K562 (cell line): ENCODE measurements at regions not wholly inside any gene's neighbourhood (a gene's known extent, or its start where the extent isn't known, plus 50 kb on each side); places are given as distances from the start of the nearest gene placed in this dataset.

Source experiments
- ATAC-seq: fragments of 200-7000 bp; cut with Tn5 transposase; 3 replicates; pipeline ENCODE4 v1.9.1; 2020; ENCODE audit warnings: moderate library complexity
- BruUV-seq: library from RNA; stranded (reverse); fragments of 400-500 nt; replicated peaks from 2 replicates; lab custom pipeline; 2021; lab: Mats Ljungman, UMichigan
- CTCF ChIA-PET: fragments of 300-600 bp; formaldehyde crosslinking; extraction: SDS; loops from one replicate; lab custom pipeline; 2021; ENCODE audit warnings: low intra/inter-chr PET ratio; lab: Yijun Ruan, JAX
- POLR2A ChIA-PET: fragments of 300-600, 350-650 bp; sonication (Branson Sonifier 250); formaldehyde crosslinking; extraction: SDS; loops from one replicate; lab custom pipeline; 2021; ENCODE audit warnings: antibody characterized with exemption, inconsistent platforms; lab: Yijun Ruan, JAX
- DNase-seq, 4 experiments: peaks; one replicate each; pipeline versions ENCODE4 v3.0.0 to v3.0.0-alpha.2; 2011 to 2018; ENCODE audit warnings: low spot score in 3 of 4, mixed read lengths in 3 of 4; ENCODE audit errors: extremely low read depth in 1 of 4
- FAIRE-seq: peaks from 2 replicates; lab custom pipeline; 2011; peaks lifted over from hg19 to GRCh38; lab: Jason Lieb, UNC
- H2AFZ ChIP-seq: 2 replicates; pipeline ENCODE4 v1.6.0; 2011; ENCODE audit warnings: low read depth, low read length, control low read depth, inconsistent platforms
- H3K27ac ChIP-seq: fragments of 200-600 bp; 3 replicates; pipeline ENCODE4 v1.8.0; 2011; ENCODE audit warnings: low read depth, mild to moderate bottlenecking, control low read depth, inconsistent platforms, low read length, moderate library complexity, mixed read lengths; ENCODE audit errors: extremely low read depth
- H3K27me3 ChIP-seq, 2 experiments: fragments of 300-600 bp in 1 of 2; 2 replicates in 1 of 2; 3 replicates in 1 of 2; pipeline versions ENCODE4 v1.6.0 to v1.8.0; 2011; ENCODE audit warnings: inconsistent platforms in 2 of 2, low read length in 2 of 2, mild to moderate bottlenecking in 1 of 2, mixed read lengths in 1 of 2, moderate library complexity in 1 of 2; ENCODE audit not compliant: control insufficient read depth in 2 of 2, insufficient read depth in 2 of 2
- H3K36me3 ChIP-seq: fragments of 300-600 bp; 3 replicates; pipeline ENCODE4 v1.8.0; 2011; ENCODE audit warnings: mild to moderate bottlenecking, low read length, inconsistent platforms; ENCODE audit not compliant: control insufficient read depth, insufficient read depth
- H3K4me1 ChIP-seq, 2 experiments: fragments of 200-600 bp in 1 of 2; replicated peaks in 1 of 2; 2 replicates in 1 of 2; 3 replicates in 1 of 2; pipeline versions ENCODE4 v1.5.1 to v1.8.0; 2011; ENCODE audit warnings: inconsistent platforms in 2 of 2, low read length in 2 of 2, mild to moderate bottlenecking in 1 of 2, mixed read lengths in 1 of 2, moderate library complexity in 1 of 2; ENCODE audit not compliant: control insufficient read depth in 2 of 2, insufficient read depth in 2 of 2
- H3K4me2 ChIP-seq: 2 replicates; pipeline ENCODE4 v1.6.1; 2011; ENCODE audit warnings: low read length, control low read depth, inconsistent platforms, mixed read lengths; ENCODE audit not compliant: insufficient read depth
- H3K4me3 ChIP-seq: fragments of 200-600 bp; sonication (generic), shearing (Covaris generic); 2 replicates; pipeline ENCODE4 v1.5.1; 2016; ENCODE audit warnings: control low read depth, inconsistent platforms
- H3K79me2 ChIP-seq: fragments of 200-600 bp; 3 replicates; pipeline ENCODE4 v1.8.0; 2011; ENCODE audit warnings: low read length, inconsistent platforms; ENCODE audit not compliant: control insufficient read depth, insufficient read depth
- H3K9ac ChIP-seq, 2 experiments: 2 replicates each; pipeline versions ENCODE4 v1.6.0 to v1.6.1; 2011; ENCODE audit warnings: low read depth in 2 of 2, low read length in 2 of 2, control low read depth in 1 of 2, inconsistent platforms in 1 of 2, mild to moderate bottlenecking in 1 of 2, mixed read lengths in 1 of 2; ENCODE audit not compliant: insufficient read depth in 1 of 2
- H3K9me1 ChIP-seq: one replicate; pipeline ENCODE4 v1.6.0; 2011; ENCODE audit warnings: inconsistent platforms, mild to moderate bottlenecking, low read length, moderate library complexity; ENCODE audit not compliant: control insufficient read depth, insufficient read depth
- H3K9me3 ChIP-seq: replicated peaks from 2 replicates; pipeline ENCODE4 v1.5.1; 2011; ENCODE audit warnings: low read depth, low read length, inconsistent platforms; ENCODE audit not compliant: control insufficient read depth, insufficient read depth
- H4K20me1 ChIP-seq: replicated peaks from 2 replicates; pipeline ENCODE4 v1.6.1; 2011; ENCODE audit warnings: low read length, inconsistent platforms, mixed read lengths; ENCODE audit not compliant: control insufficient read depth, insufficient read depth
- FIP1L1 ChIP-seq: fragments of 200-400 bp; formaldehyde crosslinking; IDR thresholded peaks from 2 replicates; pipeline ENCODE4 v1.6.1; 2018; ENCODE audit warnings: mild to moderate bottlenecking, low read depth, low read length; ENCODE audit not compliant: poor library complexity, severe bottlenecking
- FOXJ2 ChIP-seq: fragments of 200-800 bp; sonication (Bioruptor generic); IDR thresholded peaks from 2 replicates; pipeline ENCODE4 v1.6.1; 2016; ENCODE audit warnings: missing genetic modification characterization, missing compliant biosample characterization
- MLLT1 ChIP-seq, 2 experiments: fragments of 450-650 bp; IDR thresholded peaks; 2 replicates each; pipeline ENCODE4 v1.6.1; 2016
- SRSF3 ChIP-seq: fragments of 200-400 bp; formaldehyde crosslinking; IDR thresholded peaks from 2 replicates; pipeline ENCODE4 v1.6.1; 2016; ENCODE audit warnings: mild to moderate bottlenecking, low read length, moderate library complexity; ENCODE audit not compliant: insufficient read depth
- ZBTB17 ChIP-seq: fragments of 450-650 bp; formaldehyde crosslinking; IDR thresholded peaks from 2 replicates; pipeline ENCODE4 v1.4.0; 2020; ENCODE audit warnings: mild to moderate bottlenecking
- WGBS: fragments of 100-300 bp; shearing (Covaris generic); methylation state at CpG from one replicate; pipeline ENCODE4 v1.1.6; 2016; ENCODE audit warnings: low coverage, mixed read lengths; ENCODE audit not compliant: insufficient coverage; ENCODE audit errors: missing lambda C conversion rate; 5-methylcytosine and 5-hydroxymethylcytosine counted together
- in situ Hi-C: fragments of 300-500 bp; cut with MboI; formaldehyde crosslinking; loops from 4 replicates; pipeline ENCODE4 v1.15.0; 2018; ENCODE audit warnings: inconsistent platforms, mixed read lengths
- intact Hi-C: fragments of 100-400 bp; cut with micrococcal nuclease; formaldehyde crosslinking; loops from 2 replicates; pipeline ENCODE4 v1.14.2; 2022
- TF ChIP-seq, protein P1 (sequence below): sonication (generic); formaldehyde crosslinking; IDR thresholded peaks from 2 replicates; pipeline ENCODE4 v1.8.1; 2023; ENCODE audit warnings: mild to moderate bottlenecking, missing genetic modification reagents

GRCh38 chr22:48647606-48648515 is 1179.8 kb downstream of the BRD1 start:
- intact Hi-C loops (no loop called here), in situ Hi-C loops (no loop called here)
- 0% methylated on average over 2 of the region's 25 CpGs for WGBS
- Histone ChIP-seq H3K27me3 (no peaks in the 10 kb centered on the region; a peak in 1 of 5 replicates), H3K9ac (no peak overlapping the region), H4K20me1 (no peaks in the 10 kb centered on the region; the same call in 1 of the 2 replicates), H3K27ac (no peak overlapping the region), H3K9me1 (no peaks in the 10 kb centered on the region), H2AFZ (no peak overlapping the region), H3K4me2 (no peak overlapping the region), H3K79me2 (no peaks in the 10 kb centered on the region), H3K9me3 (no peaks in the 10 kb centered on the region), H3K4me3 (no peak overlapping the region), H3K36me3 (no peaks in the 10 kb centered on the region), H3K4me1 (no peaks in the 10 kb centered on the region)
- ATAC-seq = no peak
- no peak for FAIRE-seq
- no TSS peak for BruUV-seq
- CTCF ChIA-PET = no interaction called here
- no peak for TF ChIP-seq FIP1L1
- TF ChIP-seq ZBTB17 (CRISPR knock-in tag) = no peak
- TF ChIP-seq FOXJ2 (tag) = no peak
- TF ChIP-seq MLLT1 (IDR thresholded peaks at IDR 0.05) = no peak
- TF ChIP-seq, protein P1, sequence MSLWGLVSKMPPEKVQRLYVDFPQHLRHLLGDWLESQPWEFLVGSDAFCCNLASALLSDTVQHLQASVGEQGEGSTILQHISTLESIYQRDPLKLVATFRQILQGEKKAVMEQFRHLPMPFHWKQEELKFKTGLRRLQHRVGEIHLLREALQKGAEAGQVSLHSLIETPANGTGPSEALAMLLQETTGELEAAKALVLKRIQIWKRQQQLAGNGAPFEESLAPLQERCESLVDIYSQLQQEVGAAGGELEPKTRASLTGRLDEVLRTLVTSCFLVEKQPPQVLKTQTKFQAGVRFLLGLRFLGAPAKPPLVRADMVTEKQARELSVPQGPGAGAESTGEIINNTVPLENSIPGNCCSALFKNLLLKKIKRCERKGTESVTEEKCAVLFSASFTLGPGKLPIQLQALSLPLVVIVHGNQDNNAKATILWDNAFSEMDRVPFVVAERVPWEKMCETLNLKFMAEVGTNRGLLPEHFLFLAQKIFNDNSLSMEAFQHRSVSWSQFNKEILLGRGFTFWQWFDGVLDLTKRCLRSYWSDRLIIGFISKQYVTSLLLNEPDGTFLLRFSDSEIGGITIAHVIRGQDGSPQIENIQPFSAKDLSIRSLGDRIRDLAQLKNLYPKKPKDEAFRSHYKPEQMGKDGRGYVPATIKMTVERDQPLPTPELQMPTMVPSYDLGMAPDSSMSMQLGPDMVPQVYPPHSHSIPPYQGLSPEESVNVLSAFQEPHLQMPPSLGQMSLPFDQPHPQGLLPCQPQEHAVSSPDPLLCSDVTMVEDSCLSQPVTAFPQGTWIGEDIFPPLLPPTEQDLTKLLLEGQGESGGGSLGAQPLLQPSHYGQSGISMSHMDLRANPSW (CRISPR knock-in tag) = no peak
- TF ChIP-seq SRSF3 = no peak
- TF ChIP-seq, all 486 proteins: peak for 0
- POLR2A ChIA-PET = interaction anchor here (0.6 kb wide), 1 partner anchor 306 kb away, joined by 3 read pairs; no protein-coding TSS in a partner anchor
- DNase-seq = no peak
